ENCODE measurements at regions not wholly inside any gene's neighbourhood (a gene's known extent, or its start where the extent isn't known, plus 50 kb on each side); places are given as distances from the start of the nearest gene placed in this dataset.

DNA sequence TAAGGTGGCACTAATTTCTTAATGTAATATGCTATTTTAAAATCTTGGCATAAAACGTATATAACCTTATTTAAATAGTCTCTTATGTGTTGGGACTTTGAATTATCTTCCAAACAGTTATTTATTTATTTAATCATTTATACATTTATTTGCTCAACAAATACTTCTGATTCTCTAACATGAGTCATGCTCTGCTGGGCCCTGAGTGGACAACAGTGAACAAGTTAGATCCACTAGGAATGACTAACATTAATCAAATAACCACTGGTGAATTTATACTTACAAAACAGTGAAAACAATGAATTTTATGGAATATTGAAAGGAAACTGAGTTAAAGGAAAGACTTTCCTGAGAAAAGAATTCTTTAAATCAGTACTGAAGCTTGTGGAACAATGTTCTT lies 1257.2 kb upstream of the CHAC2 start:
- TF ChIP-seq, protein P1, sequence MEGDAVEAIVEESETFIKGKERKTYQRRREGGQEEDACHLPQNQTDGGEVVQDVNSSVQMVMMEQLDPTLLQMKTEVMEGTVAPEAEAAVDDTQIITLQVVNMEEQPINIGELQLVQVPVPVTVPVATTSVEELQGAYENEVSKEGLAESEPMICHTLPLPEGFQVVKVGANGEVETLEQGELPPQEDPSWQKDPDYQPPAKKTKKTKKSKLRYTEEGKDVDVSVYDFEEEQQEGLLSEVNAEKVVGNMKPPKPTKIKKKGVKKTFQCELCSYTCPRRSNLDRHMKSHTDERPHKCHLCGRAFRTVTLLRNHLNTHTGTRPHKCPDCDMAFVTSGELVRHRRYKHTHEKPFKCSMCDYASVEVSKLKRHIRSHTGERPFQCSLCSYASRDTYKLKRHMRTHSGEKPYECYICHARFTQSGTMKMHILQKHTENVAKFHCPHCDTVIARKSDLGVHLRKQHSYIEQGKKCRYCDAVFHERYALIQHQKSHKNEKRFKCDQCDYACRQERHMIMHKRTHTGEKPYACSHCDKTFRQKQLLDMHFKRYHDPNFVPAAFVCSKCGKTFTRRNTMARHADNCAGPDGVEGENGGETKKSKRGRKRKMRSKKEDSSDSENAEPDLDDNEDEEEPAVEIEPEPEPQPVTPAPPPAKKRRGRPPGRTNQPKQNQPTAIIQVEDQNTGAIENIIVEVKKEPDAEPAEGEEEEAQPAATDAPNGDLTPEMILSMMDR (conservative IDR thresholded peaks at IDR 0.05) = no peak
- no peak for TF ChIP-seq EZH2 (IDR thresholded peaks at IDR 0.05; ENCODE audit: low read depth)

Data from PC-9 (cell line).